Skeletal muscle satellite cell (primary cell): ENCODE measurements at regions not wholly inside any gene's neighbourhood (a gene's known extent, or its start where the extent isn't known, plus 50 kb on each side); places are given as distances from the start of the nearest gene placed in this dataset.
"Not testable (repeated sequence)": the region's sequence is repeated elsewhere in the genome, so short reads cannot be mapped to it uniquely, and the experiment has no call there.

Experiments
- H3K27me3 ChIP-seq: 2 replicates; pipeline ENCODE4 v1.7.0; 2013; ENCODE audit warnings: low read length; ENCODE audit not compliant: control insufficient read depth, insufficient read depth
- H3K36me3 ChIP-seq: 2 replicates; pipeline ENCODE4 v1.7.0; 2013; ENCODE audit warnings: mild to moderate bottlenecking, control low read depth, low read length; ENCODE audit not compliant: insufficient read depth
- H3K4me1 ChIP-seq: 2 replicates; pipeline ENCODE4 v1.7.0; 2013; ENCODE audit warnings: low read length; ENCODE audit not compliant: control insufficient read depth, insufficient read depth
- H3K4me2 ChIP-seq: 2 replicates; pipeline ENCODE4 v1.7.0; 2013; ENCODE audit warnings: mild to moderate bottlenecking, low read length
- H3K4me3 ChIP-seq: 2 replicates; pipeline ENCODE4 v1.7.0; 2013; ENCODE audit warnings: low read length
- H3K9ac ChIP-seq: 2 replicates; pipeline ENCODE4 v1.7.0; 2013; ENCODE audit warnings: mild to moderate bottlenecking, low read depth, low read length, moderate library complexity
- H3K9me3 ChIP-seq: replicated peaks from 2 replicates; pipeline ENCODE4 v1.7.0; 2013; ENCODE audit warnings: mild to moderate bottlenecking, control low read depth, low read length

DNA sequence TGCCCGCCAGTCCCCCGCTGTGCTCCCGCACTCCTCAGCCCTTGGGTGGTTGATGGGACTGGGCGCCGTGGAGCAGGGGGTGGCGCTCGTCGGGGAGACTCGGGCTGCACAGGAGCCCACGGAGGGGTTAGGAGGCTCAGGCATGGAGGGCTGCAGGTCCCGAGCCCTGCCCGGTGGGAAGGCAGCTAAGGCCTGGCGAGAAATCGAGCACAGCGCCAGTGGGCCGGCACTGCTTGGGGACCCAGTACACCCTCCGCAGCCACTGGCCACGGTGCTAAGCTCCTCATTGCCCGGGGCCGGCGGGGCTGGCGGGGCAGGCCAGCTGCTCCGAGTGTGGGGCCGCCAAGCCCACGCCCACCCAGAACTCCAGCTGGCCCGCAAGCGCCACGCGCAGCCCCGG lies 1496.5 kb upstream of the LRRTM3 start:
- H3K9me3 ChIP-seq, H3K4me1 ChIP-seq, H3K9ac ChIP-seq, H3K4me3 ChIP-seq, H3K36me3 ChIP-seq, H3K27me3 ChIP-seq, H3K4me2 ChIP-seq: not testable (repeated sequence)

DNA sequence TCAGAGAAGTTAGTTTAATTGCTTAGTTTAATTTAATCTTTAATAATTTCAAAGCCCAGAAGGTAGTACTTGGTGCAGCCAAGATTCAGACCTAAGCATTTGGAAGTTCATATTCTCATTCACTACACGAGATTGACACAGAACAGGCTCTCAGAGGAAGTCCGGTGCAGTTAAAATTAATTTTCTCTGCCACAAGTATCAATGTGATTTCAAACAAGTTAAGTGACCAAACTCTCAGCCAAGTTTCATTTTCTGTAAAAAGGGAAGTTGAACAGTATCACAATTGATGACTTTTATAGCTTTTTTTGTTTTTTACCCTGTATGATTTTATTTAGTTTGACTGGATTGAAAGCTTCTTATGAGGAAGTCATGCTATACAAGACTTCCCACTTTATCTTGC lies 1494.9 kb upstream of the LRRTM3 start:
- Histone ChIP-seq H3K4me2 (no peak overlapping the region), H3K9me3 (no peaks in the 10 kb centered on the region), H3K4me3 (no peak overlapping the region), H3K9ac (no peak overlapping the region), H3K4me1 (no peaks in the 10 kb centered on the region), H3K36me3 (no peaks in the 10 kb centered on the region), H3K27me3 (no peaks in the 10 kb centered on the region)

DNA sequence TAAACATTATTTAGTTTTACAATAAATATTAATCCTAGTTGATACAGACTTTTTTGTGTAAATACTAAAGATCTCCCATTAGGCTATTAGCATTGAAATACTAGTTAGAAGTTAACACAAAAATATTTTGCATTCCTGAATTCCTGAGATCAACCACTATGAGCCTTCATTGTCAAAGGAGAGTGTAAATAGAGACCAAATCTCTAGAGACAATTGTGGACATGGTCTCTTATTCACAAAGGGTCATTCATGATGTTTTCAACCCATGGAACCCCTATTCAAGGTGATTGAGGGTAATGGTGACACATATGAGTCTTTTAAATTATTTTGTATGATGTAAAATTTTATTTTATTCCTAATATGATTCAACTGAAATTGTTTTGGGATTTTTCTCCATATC lies 1454.8 kb upstream of the LRRTM3 start:
- Histone ChIP-seq H3K4me2 (no peak overlapping the region), H3K4me3 (no peak overlapping the region), H3K36me3 (no peaks in the 10 kb centered on the region), H3K4me1 (no peaks in the 10 kb centered on the region), H3K9ac (no peak overlapping the region), H3K27me3 (no peaks in the 10 kb centered on the region), H3K9me3 (no peaks in the 10 kb centered on the region)

DNA sequence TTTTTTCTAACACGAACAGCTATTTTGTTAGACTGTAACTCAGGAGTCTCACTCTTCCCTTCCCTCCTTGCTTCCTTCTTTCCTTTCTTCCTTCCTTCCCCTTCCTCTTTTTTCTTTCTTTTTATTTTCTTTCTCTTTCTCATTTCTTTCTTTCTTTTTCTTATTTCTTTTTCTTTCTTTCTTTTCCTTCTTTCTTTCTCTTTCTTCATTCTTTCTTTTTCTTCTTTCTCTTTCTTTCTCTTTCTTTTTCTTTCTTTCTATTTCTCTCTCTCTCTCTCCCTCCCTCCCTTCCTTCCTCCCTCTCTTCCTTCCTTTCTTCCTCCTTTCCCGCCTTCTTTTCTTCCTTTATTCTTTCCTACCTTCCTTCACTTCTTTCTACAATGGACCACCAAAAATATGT lies 1443.0 kb upstream of the LRRTM3 start:
- H3K4me1 ChIP-seq: no peaks in the 10 kb centered on the region

DNA sequence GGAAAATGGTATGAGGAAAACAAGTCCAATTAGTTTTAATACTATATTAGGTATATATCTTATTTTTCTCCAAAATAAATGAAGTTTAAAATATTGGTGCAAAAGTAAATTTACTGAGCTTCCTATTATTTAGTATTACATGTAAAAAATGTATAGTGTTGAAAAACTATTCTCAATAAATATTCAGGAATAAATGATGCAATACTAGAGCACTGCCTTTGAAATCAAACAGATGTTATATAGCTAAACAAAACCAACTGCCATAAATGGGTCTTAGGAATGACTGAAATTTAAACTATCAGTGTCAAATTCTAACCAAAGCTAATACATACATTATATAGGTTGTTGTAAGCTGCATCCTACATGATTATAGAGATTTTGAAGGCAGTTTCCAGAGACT lies 1434.0 kb upstream of the LRRTM3 start:
- H3K4me2 ChIP-seq: no peak overlapping the region
- H3K4me3 ChIP-seq: no peak overlapping the region
- H3K9ac ChIP-seq: no peak overlapping the region
- H3K36me3 ChIP-seq: no peaks in the 10 kb centered on the region
- H3K27me3 ChIP-seq: no peaks in the 10 kb centered on the region
- no peaks in the 10 kb centered on the region for H3K9me3 ChIP-seq
- H3K4me1 ChIP-seq: no peaks in the 10 kb centered on the region

More for the DNA sequence above, 1443.0 kb upstream of the LRRTM3 start:
- H3K27me3 ChIP-seq: no peaks in the 10 kb centered on the region
- no peaks in the 10 kb centered on the region for H3K9me3 ChIP-seq
- no peak overlapping the region for H3K9ac ChIP-seq
- no peak overlapping the region for H3K4me2 ChIP-seq
- H3K36me3 ChIP-seq: no peaks in the 10 kb centered on the region
- H3K4me3 ChIP-seq: no peak overlapping the region

DNA sequence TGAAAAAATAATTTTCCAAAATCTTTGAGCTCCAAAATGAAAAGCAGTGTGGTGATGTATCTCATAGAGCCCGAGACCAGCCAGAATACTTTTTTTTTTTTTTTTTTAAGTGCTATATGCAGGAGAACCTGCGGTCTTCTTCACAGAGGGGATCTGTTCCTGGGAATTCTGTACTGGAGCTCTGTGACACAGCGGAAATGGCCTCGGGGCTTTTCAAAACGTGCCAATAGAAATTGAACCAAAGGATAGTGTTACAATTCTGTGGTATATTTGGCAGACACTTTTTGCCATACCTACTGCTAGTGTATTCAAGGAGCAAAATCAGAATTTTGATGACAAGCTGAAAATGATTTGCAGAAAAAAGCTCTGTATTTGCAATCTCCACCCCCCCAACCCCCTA lies 1429.3 kb upstream of the LRRTM3 start:
- H3K9ac ChIP-seq: no peak overlapping the region
- no peaks in the 10 kb centered on the region for H3K36me3 ChIP-seq

DNA sequence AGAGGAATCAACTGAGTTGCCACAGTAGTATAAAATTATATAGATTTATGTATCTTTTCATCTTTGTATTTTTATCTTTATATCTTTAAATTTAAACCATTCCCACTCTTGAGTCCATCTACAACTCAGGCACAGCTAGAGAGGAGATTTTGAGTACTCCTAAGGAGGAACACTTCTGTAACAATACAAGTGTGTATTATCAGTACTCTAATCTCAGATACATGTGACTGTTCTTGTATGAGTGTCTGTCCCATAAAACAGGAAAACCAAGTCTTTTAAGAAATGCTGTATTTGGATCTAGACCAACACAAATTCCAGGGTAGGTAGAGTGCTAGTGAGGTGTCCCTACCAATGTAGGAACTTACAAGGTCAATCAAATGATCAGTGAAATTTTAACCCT lies 1428.0 kb upstream of the LRRTM3 start:
- Histone ChIP-seq H3K9me3 (no peaks in the 10 kb centered on the region), H3K27me3 (no peaks in the 10 kb centered on the region), H3K36me3 (no peaks in the 10 kb centered on the region), H3K4me3 (no peak overlapping the region), H3K9ac (no peak overlapping the region), H3K4me1 (no peaks in the 10 kb centered on the region), H3K4me2 (no peak overlapping the region)

More for the DNA sequence above, 1429.3 kb upstream of the LRRTM3 start:
- H3K27me3 ChIP-seq: no peaks in the 10 kb centered on the region
- no peak overlapping the region for H3K4me2 ChIP-seq
- no peaks in the 10 kb centered on the region for H3K9me3 ChIP-seq
- H3K4me3 ChIP-seq: no peak overlapping the region
- no peaks in the 10 kb centered on the region for H3K4me1 ChIP-seq

DNA sequence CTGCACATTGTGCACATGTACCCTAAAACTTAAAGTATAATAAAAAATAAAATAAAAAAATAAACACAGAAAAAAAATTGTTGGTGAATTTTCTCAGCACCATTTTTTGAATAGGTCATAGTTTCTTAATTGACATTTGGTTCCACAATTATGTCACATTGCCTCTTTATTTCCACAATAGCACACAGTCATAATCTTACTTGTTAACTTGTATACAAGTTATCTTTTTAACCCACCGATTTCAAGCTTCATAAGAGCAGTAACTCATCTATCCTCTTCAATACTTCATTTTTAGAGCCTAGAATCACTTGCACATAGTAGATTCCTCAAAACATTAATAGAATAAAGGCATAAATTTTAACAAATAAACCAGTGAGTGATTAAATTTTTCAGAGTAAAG lies 1425.1 kb upstream of the LRRTM3 start:
- no peak overlapping the region for H3K9ac ChIP-seq

DNA sequence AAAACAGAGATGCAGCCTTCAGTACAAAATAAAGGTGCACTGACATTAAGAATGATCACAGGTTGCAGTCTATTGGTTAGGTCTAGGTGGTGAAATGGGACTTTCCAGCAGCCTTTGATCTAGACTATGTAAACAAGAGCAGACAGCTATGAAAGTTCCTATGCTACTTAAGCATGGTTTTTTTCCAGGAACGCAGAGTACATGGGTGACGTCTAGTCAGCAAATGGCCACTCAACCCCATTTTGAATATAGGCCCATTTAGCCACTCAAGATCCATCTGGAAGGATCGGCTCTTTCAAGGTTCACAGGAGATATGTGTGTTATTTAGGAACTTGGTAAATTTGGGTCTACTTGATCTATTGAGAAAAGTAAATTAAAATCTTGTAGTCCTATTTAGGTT lies 1424.6 kb upstream of the LRRTM3 start:
- no peaks in the 10 kb centered on the region for H3K4me1 ChIP-seq
- H3K36me3 ChIP-seq: no peaks in the 10 kb centered on the region
- H3K4me3 ChIP-seq: no peak overlapping the region
- no peaks in the 10 kb centered on the region for H3K9me3 ChIP-seq
- no peaks in the 10 kb centered on the region for H3K27me3 ChIP-seq
- H3K9ac ChIP-seq: no peak overlapping the region
- no peak overlapping the region for H3K4me2 ChIP-seq

More for the DNA sequence above, 1425.1 kb upstream of the LRRTM3 start:
- Histone ChIP-seq H3K36me3 (no peaks in the 10 kb centered on the region), H3K4me2 (no peak overlapping the region), H3K27me3 (no peaks in the 10 kb centered on the region), H3K9me3 (no peaks in the 10 kb centered on the region), H3K4me3 (no peak overlapping the region), H3K4me1 (no peaks in the 10 kb centered on the region)

DNA sequence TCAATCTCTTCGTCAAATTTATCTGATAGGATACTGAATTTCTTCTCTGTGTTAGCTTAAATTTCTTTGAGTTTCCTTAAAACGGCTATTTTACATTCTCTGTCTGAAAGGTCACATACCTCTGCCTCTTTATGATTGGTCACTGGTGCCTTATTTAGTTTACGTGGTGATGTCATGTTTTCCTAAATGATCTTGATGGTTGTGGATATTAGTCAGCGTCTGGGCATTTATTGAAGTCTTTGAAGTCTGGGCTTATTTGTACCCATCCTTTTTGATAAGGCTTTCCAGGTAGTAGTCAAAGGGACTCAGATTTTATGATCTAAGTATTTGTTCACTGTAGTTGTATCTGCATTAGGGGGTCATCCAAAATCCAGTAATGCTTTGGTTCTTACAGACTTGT lies 1407.5 kb upstream of the LRRTM3 start:
- H3K27me3 ChIP-seq: no peaks in the 10 kb centered on the region
- H3K36me3 ChIP-seq: no peaks in the 10 kb centered on the region
- H3K4me2 ChIP-seq: no peak overlapping the region
- no peaks in the 10 kb centered on the region for H3K4me1 ChIP-seq
- no peak overlapping the region for H3K9ac ChIP-seq
- no peaks in the 10 kb centered on the region for H3K9me3 ChIP-seq
- no peak overlapping the region for H3K4me3 ChIP-seq

DNA sequence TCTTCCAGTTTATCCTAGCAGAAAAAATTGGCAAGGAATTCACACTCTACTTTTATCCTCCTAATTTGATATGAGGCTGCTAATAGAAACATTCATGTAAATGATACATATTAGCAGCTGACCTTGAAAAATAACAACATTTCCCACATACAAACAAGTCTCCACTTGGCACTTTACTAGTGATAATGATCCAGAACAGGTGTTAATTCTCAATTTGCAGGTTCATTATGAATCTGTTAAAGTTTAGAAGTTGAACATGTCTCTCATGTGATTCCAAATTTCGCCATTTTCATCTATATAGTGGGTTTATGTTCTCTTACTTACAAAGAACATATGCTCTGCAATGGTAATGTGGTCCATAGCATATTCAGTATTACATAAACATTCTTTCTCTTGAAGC lies 1396.8 kb upstream of the LRRTM3 start:
- H3K9me3 ChIP-seq: no peaks in the 10 kb centered on the region
- no peaks in the 10 kb centered on the region for H3K4me1 ChIP-seq

DNA sequence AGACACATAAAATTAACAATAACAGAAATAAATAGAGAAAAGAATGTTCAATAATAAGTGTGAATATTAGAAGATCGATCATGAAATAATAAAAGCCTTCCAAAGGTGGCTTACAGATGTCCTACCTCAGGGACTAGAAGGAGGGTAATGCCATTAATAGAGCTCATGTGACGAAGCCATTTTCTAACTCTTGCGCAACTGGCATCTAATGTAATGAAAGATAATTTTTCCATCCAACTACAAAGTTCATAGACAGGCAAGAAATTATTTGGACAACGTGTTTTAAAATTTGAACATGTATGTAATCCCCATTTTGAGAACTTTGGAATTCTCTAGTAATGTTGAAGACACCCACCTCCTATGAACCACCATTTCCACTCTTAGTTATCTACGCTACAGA lies 1394.3 kb upstream of the LRRTM3 start:
- Histone ChIP-seq H3K9ac (no peak overlapping the region), H3K4me3 (no peak overlapping the region), H3K9me3 (no peaks in the 10 kb centered on the region), H3K36me3 (no peaks in the 10 kb centered on the region), H3K4me1 (no peaks in the 10 kb centered on the region), H3K27me3 (no peaks in the 10 kb centered on the region), H3K4me2 (no peak overlapping the region)

More for the DNA sequence above, 1396.8 kb upstream of the LRRTM3 start:
- H3K4me3 ChIP-seq: no peak overlapping the region
- H3K27me3 ChIP-seq: no peaks in the 10 kb centered on the region
- H3K9ac ChIP-seq: no peak overlapping the region
- no peak overlapping the region for H3K4me2 ChIP-seq
- H3K36me3 ChIP-seq: no peaks in the 10 kb centered on the region
